Colonic mucosa (tissue), 4 donors: ENCODE measurements at regions not wholly inside any gene's neighbourhood (a gene's known extent, or its start where the extent isn't known, plus 50 kb on each side); places are given as distances from the start of the nearest gene placed in this dataset.

Source experiments
- DNase-seq: peaks from one replicate; pipeline ENCODE4 v3.0.0-alpha.2; 2020
- H3K27ac ChIP-seq: fragments of 200-600 bp; one replicate; pipeline ENCODE4 v1.8.0; 2021
- H3K27me3 ChIP-seq: fragments of 200-600 bp; one replicate; pipeline ENCODE4 v1.8.0; 2021
- H3K36me3 ChIP-seq: fragments of 200-600 bp; one replicate; pipeline ENCODE4 v1.8.0; 2021
- H3K4me1 ChIP-seq: fragments of 200-600 bp; one replicate; pipeline ENCODE4 v1.8.0; 2021; ENCODE audit warnings: mild to moderate bottlenecking
- H3K4me3 ChIP-seq: fragments of 200-600 bp; one replicate; pipeline ENCODE4 v1.8.0; 2021
- H3K9ac ChIP-seq, 2 donors: one replicate each; pipeline ENCODE4 v1.7.0; 2013; ENCODE audit warnings: control low read depth in 2 of 2, low read depth in 2 of 2, low read length in 2 of 2
- H3K9me3 ChIP-seq: fragments of 200-600 bp; one replicate; pipeline ENCODE4 v1.8.0; 2021
- CTCF ChIP-seq: fragments of 200-600 bp; IDR thresholded peaks from one replicate; pipeline ENCODE4 v1.8.0; 2022; ENCODE audit warnings: antibody characterized with exemption, mild to moderate bottlenecking
- intact Hi-C: fragments of 100-400 bp; cut with DNase I; formaldehyde crosslinking; loops from one replicate; pipeline ENCODE4 v1.14.1; 2022
- donor health status: healthy.
- donor health status: DM: no; HTN: no; CAD: no.
- donor health status: DM: no; HTN: no; CAD: no.

DNA sequence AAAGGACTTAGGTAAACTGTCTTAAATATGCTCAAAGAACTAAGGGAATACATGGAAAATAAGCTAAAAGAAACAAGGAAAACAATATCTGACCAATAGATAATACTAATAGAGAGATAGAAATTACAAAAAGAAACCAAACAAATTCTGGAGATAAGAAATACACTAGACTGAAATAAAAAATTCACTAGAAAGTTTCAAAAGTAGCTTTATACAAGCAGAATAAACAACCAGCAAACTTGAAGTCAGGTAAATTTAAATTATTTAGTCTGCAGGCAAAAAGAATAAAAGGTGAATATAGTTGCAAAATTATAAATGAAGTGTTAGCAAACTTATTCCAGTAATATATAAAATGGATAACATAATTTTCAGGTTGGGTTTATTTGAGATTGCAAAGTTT, 760.9 kb upstream of the INTU start:
- intact Hi-C loops, result no loop called here
- Histone ChIP-seq H3K36me3 (no peaks in the 10 kb centered on the region), H3K9ac (no peak overlapping the region), H3K4me1 (no peaks in the 10 kb centered on the region), H3K4me3 (no peak overlapping the region), H3K9me3 (no peaks in the 10 kb centered on the region), H3K27me3 (no peaks in the 10 kb centered on the region), H3K27ac (no peak overlapping the region)
- no peak for DNase-seq
- no peak for TF ChIP-seq CTCF

DNA sequence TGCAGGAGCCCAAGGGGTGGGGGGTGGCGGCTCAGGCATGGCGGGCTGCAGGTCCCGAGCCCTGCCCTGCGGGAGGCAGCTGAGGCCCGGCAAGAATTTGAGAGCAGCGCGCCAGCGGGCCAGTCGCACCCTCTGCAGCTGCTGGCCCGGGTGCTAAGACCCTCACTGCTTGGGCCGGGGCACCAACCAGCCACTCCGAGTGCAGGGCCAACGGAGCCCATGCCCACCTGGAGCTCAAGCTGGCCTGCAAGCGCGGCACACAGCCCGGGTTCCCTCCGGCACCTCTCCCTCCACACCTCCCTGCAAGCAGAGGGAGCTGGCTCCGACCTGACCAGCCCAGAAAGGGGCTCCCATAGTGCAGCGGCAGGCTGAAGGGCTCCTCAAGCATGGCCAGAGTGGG, 758.2 kb upstream of the INTU start:
- TF ChIP-seq CTCF, result no peak
- no peaks in the 10 kb centered on the region for H3K27me3 ChIP-seq
- intact Hi-C loops, result no loop called here
- no peak overlapping the region for H3K9ac ChIP-seq
- H3K4me1 ChIP-seq, result no peaks in the 10 kb centered on the region
- H3K4me3 ChIP-seq, result no peak overlapping the region
- DNase-seq, result no peak
- H3K9me3 ChIP-seq, result no peaks in the 10 kb centered on the region
- H3K27ac ChIP-seq, result no peak overlapping the region
- no peaks in the 10 kb centered on the region for H3K36me3 ChIP-seq

DNA sequence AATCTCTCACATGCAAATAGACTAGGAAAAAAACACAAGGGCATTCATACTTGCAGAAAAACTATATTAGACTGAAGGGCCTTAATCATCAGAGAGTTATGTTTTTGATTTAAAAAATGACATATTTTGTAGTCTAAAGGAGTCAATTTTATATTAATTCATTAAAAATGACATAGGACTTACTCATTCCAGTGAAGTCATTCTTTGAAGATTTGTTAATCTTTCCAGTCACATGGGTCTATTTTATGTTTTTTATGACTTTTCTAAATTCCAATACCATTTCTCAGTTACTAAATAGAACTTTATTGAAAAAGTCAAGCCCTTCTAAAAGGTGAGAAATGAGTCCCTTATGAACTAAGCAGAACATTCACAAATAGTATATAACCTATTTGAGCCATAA, 743.8 kb upstream of the INTU start:
- intact Hi-C loops, result no loop called here
- Histone ChIP-seq H3K27me3 (no peaks in the 10 kb centered on the region), H3K9ac (no peak overlapping the region), H3K4me3 (no peak overlapping the region), H3K27ac (no peak overlapping the region), H3K9me3 (no peaks in the 10 kb centered on the region), H3K4me1 (no peaks in the 10 kb centered on the region), H3K36me3 (no peaks in the 10 kb centered on the region)
- no peak for DNase-seq
- TF ChIP-seq CTCF, result no peak

- Histone ChIP-seq H3K9ac (no peak overlapping the region), H3K4me1 (no peaks in the 10 kb centered on the region), H3K36me3 (no peaks in the 10 kb centered on the region), H3K9me3 (no peaks in the 10 kb centered on the region), H3K27me3 (no peaks in the 10 kb centered on the region), H3K27ac (no peak overlapping the region), H3K4me3 (no peak overlapping the region)
- intact Hi-C loops, result no loop called here
- no peak for DNase-seq
- no peak for TF ChIP-seq CTCF
Measured at GRCh38 chr4:126890383-126890782, 742.4 kb upstream of the INTU start.

DNA sequence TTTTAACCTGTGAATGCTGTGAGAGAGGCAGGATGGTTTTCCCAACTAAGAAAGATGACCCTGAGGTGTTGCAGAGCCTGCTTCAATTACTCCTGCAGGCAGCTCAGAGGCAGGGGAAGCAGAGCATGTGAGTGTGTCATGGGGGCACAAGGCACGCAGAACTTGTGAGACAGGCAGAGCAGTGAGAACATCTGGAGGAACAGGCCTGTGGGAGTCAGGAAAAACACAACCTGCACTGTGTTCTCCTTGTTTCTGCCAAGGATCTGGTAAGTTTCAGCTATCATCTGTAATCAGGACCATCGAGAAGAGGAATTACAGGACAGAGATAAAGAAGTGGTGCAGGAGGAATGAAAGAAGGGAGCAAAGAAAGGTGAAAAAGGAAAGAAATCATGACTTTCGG, 741.8 kb upstream of the INTU start:
- H3K9ac ChIP-seq, result no peak overlapping the region
- H3K4me1 ChIP-seq, result no peaks in the 10 kb centered on the region
- DNase-seq, result no peak

More for the DNA sequence above, 741.8 kb upstream of the INTU start:
- intact Hi-C loops, result no loop called here
- no peak overlapping the region for H3K4me3 ChIP-seq
- TF ChIP-seq CTCF, result no peak
- H3K9me3 ChIP-seq, result no peaks in the 10 kb centered on the region
- H3K27me3 ChIP-seq, result no peaks in the 10 kb centered on the region
- no peak overlapping the region for H3K27ac ChIP-seq
- H3K36me3 ChIP-seq, result no peaks in the 10 kb centered on the region
